Activated gamma-delta T cell treated with Interleukin-2 at 50 U/mL for 16 hours (primary cell): ENCODE measurements at regions not wholly inside any gene's neighbourhood (a gene's known extent, or its start where the extent isn't known, plus 50 kb on each side); places are given as distances from the start of the nearest gene placed in this dataset.
"Not testable (repeated sequence)": the region's sequence is repeated elsewhere in the genome, so short reads cannot be mapped to it uniquely, and the experiment has no call there.

ENCODE experiments used
- DNase-seq: peaks from one replicate; pipeline ENCODE4 v3.0.0-alpha.2; 2020

DNA sequence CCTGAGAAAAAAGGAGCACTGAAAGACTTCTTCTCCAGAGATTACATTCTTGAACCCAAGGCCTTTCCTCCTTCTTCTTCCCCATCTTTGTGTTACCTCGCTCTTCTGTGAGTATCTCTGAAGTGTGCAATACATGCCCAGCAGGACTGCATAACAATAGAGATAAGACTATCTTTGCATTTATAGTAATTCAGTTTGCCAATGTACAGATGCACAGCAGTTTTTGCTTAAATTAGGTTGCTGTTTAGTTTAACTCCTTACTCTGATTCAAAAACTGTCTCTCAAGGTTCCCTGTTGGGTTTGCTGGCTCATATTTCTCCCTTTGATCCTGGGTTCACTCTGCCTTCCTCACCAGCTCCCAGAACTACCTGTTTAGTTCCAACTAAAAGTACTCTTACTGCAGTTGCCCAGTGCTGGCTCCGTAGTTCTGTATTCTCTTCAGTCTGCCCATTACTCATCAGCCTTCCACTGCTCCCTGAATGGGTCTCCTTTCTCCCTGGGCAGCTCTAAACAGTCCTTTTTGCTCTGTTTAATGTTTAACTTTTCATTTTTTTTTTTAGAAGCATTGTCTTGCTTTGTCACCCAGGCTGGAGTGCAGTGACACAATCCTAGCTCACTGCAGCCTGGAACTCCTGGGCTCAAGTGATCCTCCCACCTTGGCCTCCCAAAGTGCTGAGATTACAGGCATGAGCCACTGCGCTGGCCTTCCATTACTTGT, 180.6 kb upstream of the CAND1 start:
- DNase-seq: no peak

DNA sequence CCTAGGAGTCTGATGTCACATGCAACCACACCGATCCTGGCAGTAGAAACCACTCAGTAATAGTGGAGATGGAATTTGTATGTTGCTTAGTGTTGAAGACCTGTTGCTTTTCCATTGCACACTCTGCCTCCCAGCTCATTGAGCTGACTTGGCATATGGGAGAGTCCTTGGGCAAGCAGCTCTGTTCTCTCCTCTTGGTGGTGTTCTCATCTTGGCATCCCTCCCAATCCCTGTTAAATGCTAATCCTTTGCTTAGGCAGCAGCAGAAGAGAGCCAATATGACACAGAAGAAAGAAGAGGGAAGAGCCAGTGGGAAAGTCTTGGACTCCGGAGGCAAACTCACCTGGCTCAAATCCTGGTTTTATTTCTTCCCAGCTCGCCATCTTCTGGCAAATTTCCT, 178.0 kb upstream of the CAND1 start:
- DNase-seq: no peak

DNA sequence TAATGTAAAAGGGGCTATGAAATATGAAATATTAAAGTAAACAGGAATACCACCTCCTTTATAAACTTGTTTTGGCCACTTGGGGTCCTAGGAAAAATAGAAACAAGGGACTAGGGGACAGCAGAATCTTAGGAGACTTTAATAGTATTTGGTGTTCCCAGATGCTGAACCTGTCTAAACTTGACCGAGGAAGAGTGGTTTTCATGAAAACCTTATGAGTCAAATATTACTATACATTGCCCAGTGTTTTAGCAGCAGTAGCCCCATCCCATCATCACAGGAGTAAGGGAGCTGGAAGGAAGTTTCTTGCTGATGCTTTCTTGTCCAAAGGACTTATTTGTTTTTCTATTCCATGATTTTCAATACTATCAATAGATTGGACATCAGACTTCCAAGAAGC, 177.5 kb upstream of the CAND1 start:
- DNase-seq: no peak

DNA sequence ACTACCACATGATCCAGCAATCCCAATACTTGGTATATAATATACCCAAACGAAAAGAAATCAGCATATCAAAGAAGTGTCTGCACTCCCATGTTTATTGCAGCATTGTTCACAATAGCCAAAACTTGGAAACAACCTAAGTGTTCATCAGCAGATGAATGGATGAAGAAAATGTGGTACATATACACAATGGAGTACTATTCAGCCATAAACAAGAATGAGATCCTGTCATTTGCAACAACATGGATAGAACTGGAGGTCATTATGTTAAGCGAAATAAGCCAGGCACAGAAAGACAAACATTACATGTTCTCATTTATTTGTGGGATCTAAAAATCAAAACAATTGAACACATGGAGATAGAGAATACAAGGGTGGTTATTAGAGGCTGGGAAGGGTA, 176.2 kb upstream of the CAND1 start:
- DNase-seq: not testable (repeated sequence)

DNA sequence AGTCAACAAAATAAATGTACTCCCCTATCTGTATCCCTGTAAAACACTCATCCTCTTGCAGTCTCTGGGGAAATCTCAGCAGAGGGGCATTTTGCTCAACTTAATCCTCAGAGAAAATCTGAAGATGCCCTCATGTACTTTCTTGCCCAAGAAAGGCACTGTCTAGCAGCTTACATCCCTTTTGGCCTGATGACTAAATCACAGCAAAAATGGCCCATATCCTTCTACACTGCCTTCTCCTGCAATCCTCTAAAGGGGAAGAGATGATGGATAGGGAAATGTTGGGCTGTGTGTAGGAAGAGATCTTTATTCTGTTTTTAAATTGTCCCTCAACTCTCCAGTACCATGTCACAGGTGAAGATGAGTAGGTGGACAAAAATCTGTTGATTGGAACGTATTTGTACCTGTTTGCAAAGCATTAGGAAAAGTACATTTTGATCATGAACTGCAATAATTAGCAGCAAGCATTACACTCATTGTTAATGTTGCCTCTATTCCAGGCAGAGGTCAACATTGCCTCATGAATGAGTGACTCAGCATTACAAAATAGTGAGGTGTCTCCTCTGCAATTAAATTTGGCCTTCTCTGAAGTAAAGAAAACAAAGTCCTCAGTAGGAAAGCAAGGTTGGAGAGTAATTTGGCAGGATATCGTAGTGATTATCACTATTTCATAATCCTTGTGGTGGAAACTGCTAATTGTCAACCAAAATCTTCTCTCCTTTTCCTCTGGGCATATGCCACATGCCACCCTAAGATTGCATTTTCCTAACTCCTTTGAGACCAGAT, 172.4 kb upstream of the CAND1 start:
- no peak for DNase-seq

DNA sequence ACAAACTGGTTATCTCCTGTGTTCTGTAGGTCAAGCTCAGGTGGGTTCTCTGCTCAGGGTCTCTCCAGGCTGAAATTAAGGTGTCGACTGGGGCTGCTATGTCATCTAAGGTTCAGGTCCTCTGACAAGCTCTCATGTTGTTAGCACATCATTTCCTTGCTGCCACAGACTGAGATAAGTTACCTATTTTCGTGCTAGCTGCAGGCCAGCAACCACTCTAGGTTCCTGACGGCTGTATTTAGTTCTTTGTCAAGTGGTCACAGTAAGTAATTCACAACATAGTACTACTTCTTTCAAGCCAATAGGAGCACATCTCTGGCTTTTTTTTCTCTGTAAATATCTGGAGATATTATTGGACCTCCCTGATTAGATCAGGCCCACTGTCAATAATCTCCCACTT, 169.3 kb upstream of the CAND1 start:
- no peak for DNase-seq

DNA sequence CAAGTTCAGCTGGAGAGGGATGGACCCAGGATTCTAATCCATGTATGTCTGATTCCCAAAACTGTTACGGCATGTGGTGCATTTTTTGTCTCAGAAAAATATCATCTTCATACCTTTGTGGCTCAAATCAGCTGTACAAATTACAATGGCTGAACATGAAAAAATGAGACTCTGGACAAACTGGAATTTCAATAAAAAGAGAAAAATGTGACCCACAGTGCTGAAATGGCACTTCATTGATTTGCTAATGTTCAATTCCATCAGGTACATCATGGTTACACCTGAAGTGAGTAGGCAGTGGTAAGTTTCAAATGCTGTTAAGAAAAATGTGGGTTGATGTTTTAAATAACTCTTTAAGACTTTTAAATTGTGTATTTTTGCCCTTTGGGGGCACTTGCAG, 165.6 kb upstream of the CAND1 start:
- DNase-seq: no peak

DNA sequence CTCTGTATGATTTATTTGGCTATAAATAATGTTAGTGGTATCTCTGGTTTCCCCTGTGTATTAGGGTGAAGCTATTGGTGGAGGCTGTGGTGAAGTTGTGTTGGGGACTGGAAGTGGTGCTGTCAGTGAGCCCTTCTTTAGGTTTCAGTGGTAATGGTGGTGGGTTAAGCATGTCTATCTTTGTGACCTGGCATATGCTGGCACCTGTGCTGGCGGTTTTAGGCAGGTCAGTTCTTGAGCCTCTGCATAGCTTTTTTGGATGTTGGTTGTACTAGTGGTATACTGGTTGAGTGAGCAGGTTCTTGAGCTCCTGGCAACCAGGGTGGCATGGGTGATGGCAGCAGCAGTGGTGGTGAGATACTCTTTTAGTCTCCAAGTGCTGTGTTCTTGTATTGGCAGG, 161.9 kb upstream of the CAND1 start:
- no peak for DNase-seq

DNA sequence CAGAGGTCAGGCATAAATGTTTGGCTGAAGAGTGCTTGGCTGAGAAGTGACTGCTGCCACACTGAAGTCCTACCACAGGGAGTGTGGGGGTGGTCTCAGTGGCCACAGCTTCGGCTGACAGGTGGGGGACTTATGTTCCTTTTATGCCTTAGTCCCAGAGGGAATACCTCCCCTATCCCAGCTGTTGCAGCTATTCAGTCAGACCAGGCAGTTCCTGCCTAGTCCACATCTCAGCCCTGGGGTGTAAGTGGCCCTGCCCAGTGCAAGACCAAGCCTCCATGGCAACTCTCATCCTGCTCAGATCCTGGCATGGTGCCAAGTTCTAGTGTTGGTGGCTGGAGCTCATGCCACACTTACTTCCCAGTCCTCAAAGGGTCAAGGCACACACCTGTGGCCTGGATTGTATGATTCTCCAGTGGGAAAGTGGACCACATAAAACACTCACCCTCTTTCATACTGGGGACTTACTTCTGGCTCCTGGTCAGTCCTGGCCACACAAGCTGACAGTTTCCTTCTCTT, 161.3 kb upstream of the CAND1 start:
- no peak for DNase-seq

DNA sequence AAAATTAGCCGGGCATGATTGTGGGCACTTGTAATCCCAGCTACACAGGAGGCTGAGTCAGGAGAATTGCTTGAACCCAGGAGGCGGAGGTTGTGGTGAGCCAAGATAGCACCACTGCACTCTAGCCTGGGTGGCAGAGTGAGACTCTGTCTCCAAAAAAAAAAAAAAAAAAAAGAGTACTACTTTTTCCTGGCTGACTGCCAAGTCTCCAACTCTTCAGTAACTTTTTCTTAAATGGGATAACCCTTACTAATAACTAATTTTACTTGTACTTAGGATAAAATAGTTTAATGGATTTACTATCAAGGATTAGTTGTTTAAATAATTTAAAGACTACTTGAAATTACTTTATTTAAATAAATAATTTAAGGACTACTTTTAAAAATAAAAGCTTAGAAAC, 158.8 kb upstream of the CAND1 start:
- not testable (repeated sequence) for DNase-seq

DNA sequence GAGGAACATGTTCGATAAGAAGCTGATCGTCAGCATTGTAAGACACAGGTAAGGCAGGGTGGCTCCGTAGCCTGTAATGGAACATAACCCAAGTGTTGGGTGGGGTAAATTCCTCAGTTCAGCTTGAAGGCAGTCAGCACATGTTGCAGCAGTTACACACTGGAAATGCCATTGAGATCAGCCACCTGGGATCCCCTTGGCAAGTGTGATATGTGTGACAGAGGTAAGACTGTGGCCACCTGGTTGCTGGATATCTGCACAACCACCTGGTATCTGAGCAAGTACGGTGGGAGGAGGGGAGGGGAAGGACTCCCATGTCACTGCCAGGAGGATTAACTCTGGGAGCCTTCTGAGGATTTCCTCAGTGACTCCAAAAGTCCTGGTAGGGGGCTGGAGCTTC, 158.0 kb upstream of the CAND1 start:
- DNase-seq: no peak

DNA sequence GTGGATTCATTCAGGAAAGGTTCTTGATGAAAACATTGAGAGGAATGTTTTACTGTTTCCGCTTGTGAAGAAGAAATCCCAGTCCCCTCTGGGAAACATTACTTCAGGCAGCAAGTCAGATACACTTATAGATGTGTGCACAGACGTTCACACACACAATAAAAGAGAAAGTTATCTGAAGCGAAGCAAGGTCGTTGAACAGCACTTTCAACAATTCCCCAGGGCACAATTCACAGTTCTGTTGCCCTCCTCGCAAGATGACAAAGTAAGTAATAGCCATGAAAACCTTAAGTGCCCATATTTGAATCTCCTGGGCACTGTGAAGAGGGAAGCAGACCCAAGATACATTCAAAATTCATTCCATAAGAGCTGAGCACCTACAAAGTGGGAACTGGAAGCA, 156.6 kb upstream of the CAND1 start:
- no peak for DNase-seq

DNA sequence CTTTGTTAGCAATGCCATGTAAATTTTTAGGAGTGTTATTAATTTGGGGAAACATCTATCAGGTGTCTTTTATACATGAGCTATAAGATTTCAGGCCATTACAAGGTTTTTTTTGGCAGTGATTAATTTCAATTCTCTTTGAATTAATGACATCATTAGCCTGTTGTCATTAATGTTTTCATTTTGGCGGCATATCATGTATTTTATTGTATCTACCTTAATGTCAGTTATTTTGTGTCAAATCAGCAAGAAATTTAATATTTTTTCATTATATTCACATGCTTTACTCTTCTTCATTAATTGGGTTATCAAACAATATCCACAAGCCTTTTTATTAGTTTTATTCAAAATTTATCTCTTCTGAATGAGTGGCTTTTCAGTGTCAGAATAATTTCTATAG, 153.0 kb upstream of the CAND1 start:
- no peak for DNase-seq

DNA sequence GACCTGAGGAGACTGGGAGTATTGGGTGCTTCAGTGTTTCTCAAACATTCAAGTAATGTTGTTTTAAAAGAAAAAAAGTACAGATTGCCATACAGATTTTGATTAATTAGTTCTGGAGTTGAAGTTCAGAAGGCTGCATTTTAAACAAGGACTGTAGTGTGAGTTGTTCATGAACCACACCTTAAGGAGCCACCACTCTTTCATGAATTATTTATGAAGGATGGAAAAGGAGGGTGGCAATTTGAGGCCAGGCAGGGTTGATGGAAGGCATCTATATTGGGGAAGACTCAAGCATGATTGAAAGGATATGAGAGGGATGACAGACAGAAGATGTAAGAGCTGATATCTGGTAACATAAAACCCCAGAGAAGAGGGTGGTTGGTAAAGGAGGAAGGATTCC, 146.6 kb upstream of the CAND1 start:
- no peak for DNase-seq

DNA sequence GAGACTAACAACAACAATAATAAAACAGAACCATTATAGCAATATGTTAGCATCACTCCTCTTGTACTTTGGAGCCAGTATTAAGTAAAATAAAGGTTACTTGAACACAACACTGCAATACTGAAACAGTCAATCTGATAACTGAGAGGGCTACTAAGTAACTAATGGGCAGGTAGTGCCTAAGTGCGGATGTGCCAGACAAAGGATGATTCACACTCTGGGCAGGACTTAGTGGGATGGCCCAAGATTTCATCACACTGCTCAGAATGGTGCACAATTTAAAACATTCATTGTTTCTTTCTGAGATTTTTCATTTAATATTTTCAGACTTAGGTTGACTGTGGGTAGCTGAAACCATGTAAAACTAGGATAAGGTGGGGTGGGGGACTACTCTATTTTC, 131.9 kb upstream of the CAND1 start:
- no peak for DNase-seq

DNA sequence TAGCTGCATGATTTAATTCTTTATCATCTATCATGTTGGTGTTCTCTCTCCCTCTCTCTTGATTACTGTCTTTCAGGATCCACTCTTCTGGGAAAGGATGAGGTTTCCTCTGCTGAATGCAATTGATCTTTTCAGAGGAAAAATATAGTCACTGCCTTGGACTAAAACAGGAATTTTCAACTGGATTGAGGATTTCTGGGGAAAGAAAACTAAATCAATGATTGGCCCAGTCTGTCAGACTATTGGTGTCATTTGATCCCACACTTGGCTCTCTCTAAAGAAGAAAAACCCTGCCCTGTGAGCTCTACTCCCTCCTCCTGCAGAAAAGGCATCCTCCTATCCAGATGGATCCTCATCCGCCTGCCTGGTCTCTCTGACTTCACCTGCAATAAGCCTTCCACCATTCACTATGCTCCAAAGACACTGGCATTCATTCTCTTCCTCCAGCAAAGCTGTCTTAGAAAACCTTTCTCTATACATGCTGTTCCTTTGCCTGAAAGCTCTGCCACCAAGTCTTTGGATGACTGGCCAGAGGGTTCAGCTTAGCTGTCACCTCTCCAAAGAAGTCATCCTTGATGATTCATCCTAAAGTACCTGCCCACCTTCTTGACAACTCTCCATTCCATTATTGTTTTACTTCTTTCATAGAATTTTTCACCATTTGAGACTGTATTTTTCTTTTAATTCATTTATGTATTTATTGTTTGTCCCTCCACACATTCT, 127.7 kb upstream of the CAND1 start:
- DNase-seq: no peak

DNA sequence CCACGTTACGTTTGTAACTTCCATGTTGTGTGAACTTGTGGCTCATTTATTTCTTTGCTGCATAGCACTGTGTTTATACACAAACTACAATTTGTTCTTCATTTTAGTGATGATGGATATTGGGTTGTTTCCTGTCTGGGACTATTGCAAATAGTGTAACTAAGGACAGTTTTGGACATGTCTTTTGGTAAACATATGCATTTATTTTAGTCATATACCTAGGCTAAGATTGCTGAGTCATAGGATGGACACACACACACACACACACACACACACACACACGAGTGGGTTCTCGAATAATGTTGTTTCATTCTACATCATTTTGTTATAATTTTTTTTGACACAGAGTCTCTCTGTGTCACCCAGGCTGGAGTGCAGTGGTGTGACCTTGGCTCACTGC, 123.5 kb upstream of the CAND1 start:
- no peak for DNase-seq

DNA sequence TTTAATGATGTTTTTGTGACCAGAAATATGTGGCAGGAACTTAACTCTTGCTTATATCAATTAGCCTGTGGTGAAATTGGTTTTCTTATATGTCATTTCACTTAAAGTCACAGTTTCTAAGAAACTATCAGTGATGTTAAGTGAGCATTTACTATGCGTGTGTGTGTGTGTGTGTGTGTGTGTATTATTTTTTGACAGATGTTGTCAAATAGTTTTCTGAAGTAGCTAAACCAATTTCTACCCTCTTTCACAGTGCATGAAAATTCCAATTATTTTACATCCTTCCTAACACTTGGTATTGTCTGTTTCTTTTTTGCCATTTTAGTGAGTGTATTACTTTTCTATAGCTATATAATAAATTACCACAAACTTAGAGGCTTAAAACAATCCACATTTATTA, 122.1 kb upstream of the CAND1 start:
- DNase-seq: no peak

DNA sequence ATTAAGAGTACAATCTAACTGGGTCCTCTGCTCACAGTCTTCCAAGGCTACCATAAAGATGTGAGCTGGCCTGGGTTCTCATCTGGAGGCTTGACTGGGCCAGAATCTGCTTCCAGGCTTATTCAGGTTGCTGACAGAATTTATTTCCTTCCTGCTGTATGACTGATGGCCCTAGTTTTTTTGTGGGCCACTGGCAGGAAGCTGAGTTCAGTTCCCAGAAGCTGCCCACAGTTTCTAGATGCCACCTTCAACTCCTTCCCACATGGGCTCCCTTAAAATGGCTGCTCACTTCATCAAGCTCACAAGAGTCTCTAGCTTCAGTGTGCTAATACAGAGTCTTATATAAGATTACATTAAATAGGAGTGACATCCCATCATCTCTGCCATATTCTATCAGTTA, 121.7 kb upstream of the CAND1 start:
- DNase-seq: no peak

DNA sequence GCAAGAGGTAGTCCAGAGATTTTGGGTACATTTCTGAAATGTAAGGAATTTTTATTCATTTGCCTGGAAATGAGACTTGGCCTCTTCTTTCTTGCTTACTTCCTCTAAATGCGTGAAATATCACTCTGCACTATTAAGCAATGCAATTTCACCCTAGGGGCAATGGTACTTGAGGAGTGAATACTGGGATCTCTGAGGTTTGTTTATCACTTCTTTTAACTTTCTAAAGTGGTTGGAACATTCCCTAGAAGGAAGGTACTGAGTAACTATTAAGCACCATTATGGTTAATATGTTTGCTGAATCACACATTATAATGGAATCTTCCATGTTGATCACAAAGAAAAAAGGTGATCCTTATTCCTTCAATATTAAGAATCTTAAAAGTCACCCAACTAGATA, 120.9 kb upstream of the CAND1 start:
- DNase-seq: no peak

DNA sequence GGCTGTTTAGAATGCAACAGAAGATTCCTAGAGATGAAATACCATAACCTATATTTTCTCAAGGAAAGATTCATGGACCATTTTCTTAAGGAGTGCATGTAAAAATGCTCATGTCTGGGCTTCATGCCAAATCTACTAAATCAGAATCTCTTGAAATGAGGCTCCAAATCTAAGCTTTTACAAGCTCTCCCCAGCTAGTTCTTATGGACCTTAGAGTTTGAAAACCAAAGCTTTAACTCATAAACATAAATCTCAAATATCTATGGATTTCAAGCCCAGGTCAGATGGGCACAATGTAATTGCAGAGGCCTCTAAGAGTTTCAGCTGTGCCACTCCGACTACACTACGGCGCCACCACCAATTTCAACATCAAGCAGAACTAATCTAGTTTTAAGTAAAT, 117.3 kb upstream of the CAND1 start:
- no peak for DNase-seq

DNA sequence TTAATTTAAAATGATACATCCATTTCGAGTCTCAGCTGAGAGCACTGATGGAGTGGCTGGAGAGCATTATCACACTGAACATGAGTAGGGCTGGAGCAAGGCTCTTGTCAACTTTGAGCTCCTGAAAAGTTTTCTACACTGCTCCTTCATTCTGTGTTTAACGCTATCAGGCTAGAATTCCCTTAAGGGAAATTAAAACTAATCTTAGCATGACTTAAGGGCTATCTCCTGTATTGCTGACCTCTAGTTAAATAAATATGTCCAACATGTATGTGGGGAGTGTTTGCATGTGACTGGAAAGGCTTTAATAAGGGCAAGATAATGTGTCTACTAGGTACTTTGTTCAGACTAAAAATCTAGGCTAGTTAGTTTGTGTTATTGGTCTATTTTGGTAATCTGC, 116.7 kb upstream of the CAND1 start:
- DNase-seq: no peak

DNA sequence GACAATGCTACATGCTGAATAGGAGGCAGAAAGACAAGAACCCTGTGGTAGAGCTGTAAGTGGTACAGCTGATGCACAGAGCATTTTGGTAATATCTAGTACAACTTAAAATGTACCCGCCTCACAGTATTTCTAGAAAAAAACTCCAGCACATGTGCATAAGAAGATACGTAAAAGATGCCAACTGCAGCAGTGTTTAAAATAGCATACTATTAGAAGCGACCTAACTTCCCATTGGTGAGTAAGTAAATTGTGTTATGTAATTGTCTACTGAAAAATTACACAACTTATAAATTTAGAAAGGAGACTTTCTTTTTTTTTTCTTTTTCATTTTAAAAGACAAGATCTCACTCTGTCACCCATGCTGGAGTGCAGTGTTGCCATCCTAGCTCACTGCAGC, 114.3 kb upstream of the CAND1 start:
- DNase-seq: no peak

DNA sequence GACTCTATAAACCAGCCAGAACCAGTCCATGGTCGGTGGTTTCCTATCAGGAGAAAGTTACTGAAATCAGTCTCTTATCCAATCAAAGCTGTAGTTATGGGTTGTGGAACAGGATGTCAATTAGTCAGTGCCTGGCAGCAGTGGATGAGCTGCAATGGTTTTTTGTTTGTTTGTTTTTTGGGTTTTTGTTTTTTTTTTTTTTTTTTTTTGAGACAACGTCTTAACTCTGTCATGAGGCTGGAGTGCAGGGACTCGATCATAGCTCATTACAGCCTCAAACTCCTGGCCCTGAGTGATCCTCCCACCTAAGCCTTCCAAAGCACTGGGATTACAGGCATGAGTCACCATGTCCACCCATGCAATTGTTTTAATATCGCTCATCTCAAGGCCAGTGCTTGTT, 113.3 kb upstream of the CAND1 start:
- no peak for DNase-seq
